ENCODE measurements at regions not wholly inside any gene's neighbourhood (a gene's known extent, or its start where the extent isn't known, plus 50 kb on each side); places are given as distances from the start of the nearest gene placed in this dataset.

DNA sequence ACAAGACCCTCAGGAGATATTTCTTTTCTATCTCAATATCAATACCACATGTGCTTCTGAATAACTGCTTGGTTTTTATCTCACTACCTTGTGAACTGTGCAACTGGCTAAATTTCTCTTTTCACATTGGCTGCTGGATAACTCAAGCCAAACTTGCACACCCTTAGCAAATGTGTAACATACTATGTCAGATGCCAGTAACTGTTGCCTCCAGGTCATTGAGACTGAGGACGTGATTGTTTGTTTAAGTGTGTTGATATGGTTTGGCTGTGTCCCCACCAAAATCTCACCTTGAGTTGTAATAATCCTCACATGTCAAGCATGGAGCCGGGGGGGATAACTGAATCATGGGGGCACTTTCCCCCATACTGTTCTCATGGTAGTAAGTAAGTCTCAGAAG lies 90.2 kb upstream of the LIN7C start:
- H3K27me3 ChIP-seq: no peaks in the 10 kb centered on the region
- intact Hi-C loops (cut with DNase I; ENCODE audit: low total_unique reads) (no loop called here), in situ Hi-C loops (cut with MboI; ENCODE audit: low pct_ligation_motif_present in 1 of 4, low pct_unique_long_range_greater_than_20kb in 1 of 4, low sequenced_read_pairs in 3 of 4) (no loop called here)
- TF ChIP-seq POLR2AphosphoS5 (IDR thresholded peaks at IDR 0.05) (no peak), POLR2A (IDR thresholded peaks at IDR 0.05) (no peak), EP300 (IDR thresholded peaks at IDR 0.05; ENCODE audit: low read depth) (no peak)
- TF ChIP-seq, protein P1, sequence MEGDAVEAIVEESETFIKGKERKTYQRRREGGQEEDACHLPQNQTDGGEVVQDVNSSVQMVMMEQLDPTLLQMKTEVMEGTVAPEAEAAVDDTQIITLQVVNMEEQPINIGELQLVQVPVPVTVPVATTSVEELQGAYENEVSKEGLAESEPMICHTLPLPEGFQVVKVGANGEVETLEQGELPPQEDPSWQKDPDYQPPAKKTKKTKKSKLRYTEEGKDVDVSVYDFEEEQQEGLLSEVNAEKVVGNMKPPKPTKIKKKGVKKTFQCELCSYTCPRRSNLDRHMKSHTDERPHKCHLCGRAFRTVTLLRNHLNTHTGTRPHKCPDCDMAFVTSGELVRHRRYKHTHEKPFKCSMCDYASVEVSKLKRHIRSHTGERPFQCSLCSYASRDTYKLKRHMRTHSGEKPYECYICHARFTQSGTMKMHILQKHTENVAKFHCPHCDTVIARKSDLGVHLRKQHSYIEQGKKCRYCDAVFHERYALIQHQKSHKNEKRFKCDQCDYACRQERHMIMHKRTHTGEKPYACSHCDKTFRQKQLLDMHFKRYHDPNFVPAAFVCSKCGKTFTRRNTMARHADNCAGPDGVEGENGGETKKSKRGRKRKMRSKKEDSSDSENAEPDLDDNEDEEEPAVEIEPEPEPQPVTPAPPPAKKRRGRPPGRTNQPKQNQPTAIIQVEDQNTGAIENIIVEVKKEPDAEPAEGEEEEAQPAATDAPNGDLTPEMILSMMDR (IDR thresholded peaks at IDR 0.05): no peak
- DNase-seq: no peak
- no peak overlapping the region for H3K4me3 ChIP-seq
- WGBS, 2 donors (ENCODE audit: low coverage in 1 of 2): 84% methylated on average over 2 of the region's 2 CpGs; no CpG with 5 or more reads in 1 of the 2 donors
- H3K36me3 ChIP-seq: no peaks in the 10 kb centered on the region
- H3K4me1 ChIP-seq: no peaks in the 10 kb centered on the region
- H3K9me3 ChIP-seq: no peaks in the 10 kb centered on the region
- no peak overlapping the region for H3K27ac ChIP-seq

DNA sequence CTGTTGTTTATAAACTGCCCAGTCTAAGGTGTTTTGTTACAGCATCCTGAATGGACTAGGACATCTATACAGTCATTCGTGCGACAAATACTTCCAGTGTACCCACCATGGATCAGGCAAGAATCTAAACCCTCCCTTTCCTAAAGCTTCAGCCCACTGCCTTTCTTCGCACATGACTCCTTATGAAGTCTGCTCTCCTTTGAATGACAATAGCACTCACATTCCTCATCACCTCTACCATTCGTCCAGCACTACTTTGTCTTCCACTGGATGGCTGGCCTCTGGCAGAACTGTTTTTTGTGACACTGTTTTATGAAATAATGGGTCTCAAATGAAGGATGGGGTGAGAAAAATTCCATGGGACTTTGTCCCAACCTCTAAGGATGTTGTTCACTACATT lies 89.8 kb upstream of the LIN7C start:
- WGBS, 2 donors (ENCODE audit: low coverage in 1 of 2): 85% methylated on average over 4 of the region's 4 CpGs; no CpG with 5 or more reads in 1 of the 2 donors
- DNase-seq: no peak
- intact Hi-C loops (cut with DNase I; ENCODE audit: low total_unique reads): no loop called here
- in situ Hi-C loops (cut with MboI; ENCODE audit: low pct_ligation_motif_present in 1 of 4, low pct_unique_long_range_greater_than_20kb in 1 of 4, low sequenced_read_pairs in 3 of 4): no loop called here
- no peak for TF ChIP-seq EP300 (IDR thresholded peaks at IDR 0.05; ENCODE audit: low read depth)
- TF ChIP-seq, protein P1 (IDR thresholded peaks at IDR 0.05): no peak
- no peak for TF ChIP-seq POLR2A (IDR thresholded peaks at IDR 0.05)
- no peak for TF ChIP-seq POLR2AphosphoS5 (IDR thresholded peaks at IDR 0.05)
- H3K27me3 ChIP-seq: no peaks in the 10 kb centered on the region
- H3K4me3 ChIP-seq: no peak overlapping the region
- H3K4me1 ChIP-seq: no peaks in the 10 kb centered on the region
- H3K9me3 ChIP-seq: no peaks in the 10 kb centered on the region
- H3K27ac ChIP-seq: no peak overlapping the region
- no peaks in the 10 kb centered on the region for H3K36me3 ChIP-seq

DNA sequence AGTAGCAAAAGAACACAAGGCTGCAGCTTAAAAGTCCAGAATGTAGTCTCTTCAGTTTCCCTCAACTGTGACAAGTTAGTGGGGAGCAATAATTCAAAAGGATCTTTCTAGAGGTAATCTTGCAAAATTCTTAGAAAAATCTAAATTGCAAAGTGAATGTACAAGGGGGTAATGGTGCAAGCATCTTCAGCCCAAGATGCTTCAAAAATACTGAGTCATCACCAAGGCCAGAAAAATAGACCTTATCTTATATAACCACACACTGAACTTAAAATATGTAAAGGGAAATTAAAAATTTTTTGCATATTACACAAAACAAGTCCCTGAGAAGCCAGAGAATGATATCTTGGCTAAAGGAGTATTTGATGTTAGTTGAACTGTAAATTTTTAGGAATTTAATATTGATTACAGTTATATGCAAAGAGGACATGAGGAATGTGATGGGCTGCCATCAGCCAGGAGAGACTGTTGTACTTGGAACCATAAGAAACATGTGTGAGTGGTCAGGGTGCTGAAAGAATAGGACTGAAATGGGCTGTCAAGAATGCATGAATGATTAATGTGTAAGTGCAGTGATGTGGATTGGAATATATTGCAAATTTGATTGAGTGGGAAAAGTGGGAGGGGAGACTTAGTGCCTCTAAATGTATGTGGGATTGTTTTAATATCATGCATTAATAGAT lies 85.7 kb upstream of the LIN7C start:
- no peaks in the 10 kb centered on the region for H3K4me1 ChIP-seq
- no peak overlapping the region for H3K27ac ChIP-seq
- in situ Hi-C loops (cut with MboI; ENCODE audit: low pct_ligation_motif_present in 1 of 4, low pct_unique_long_range_greater_than_20kb in 1 of 4, low sequenced_read_pairs in 3 of 4): no loop called here
- DNase-seq: no peak
- no peaks in the 10 kb centered on the region for H3K27me3 ChIP-seq
- no peaks in the 10 kb centered on the region for H3K9me3 ChIP-seq
- TF ChIP-seq POLR2A (IDR thresholded peaks at IDR 0.05) (no peak), POLR2AphosphoS5 (IDR thresholded peaks at IDR 0.05) (no peak), EP300 (IDR thresholded peaks at IDR 0.05; ENCODE audit: low read depth) (no peak)
- TF ChIP-seq, protein P1 (IDR thresholded peaks at IDR 0.05): no peak
- intact Hi-C loops (cut with DNase I; ENCODE audit: low total_unique reads): no loop called here
- no peaks in the 10 kb centered on the region for H3K36me3 ChIP-seq
- no peak overlapping the region for H3K4me3 ChIP-seq

DNA sequence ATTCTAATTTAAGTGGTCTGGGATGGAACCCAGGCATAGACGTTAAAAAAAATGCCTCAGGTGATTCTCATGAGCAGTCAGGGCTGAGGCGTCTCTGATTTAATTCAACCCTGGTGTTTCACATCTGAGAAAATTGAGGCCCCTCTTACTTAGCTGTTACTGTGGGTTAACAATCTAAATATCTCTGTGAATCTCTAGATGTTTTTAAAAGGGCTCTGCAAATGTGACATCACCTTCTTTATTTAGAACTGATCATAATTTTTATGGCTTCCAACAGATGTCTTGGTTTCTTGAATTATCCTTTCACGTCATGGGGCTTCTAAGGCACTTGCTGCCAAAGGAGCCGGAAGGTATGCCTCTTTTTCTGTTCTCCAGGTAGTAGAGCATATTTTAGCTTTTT lies 76.1 kb upstream of the LIN7C start:
- in situ Hi-C loops (cut with MboI; ENCODE audit: low pct_ligation_motif_present in 1 of 4, low pct_unique_long_range_greater_than_20kb in 1 of 4, low sequenced_read_pairs in 3 of 4): no loop called here
- TF ChIP-seq POLR2AphosphoS5 (IDR thresholded peaks at IDR 0.05) (no peak), EP300 (IDR thresholded peaks at IDR 0.05; ENCODE audit: low read depth) (no peak), POLR2A (IDR thresholded peaks at IDR 0.05) (no peak)
- TF ChIP-seq, protein P1 (IDR thresholded peaks at IDR 0.05): no peak
- intact Hi-C loops (cut with DNase I; ENCODE audit: low total_unique reads): no loop called here

More for the DNA sequence above, 76.1 kb upstream of the LIN7C start:
- Histone ChIP-seq H3K4me1 (no peaks in the 10 kb centered on the region), H3K9me3 (no peaks in the 10 kb centered on the region), H3K27ac (no peak overlapping the region), H3K36me3 (no peaks in the 10 kb centered on the region), H3K27me3 (no peaks in the 10 kb centered on the region), H3K4me3 (no peak overlapping the region)
- 72 to 81% methylated on average over 4 of the region's 4 CpGs for WGBS, 2 donors (ENCODE audit: low coverage in 1 of 2)
- no peak for DNase-seq
